Common myeloid progenitor, CD34-positive (primary cell): ENCODE measurements at regions not wholly inside any gene's neighbourhood (a gene's known extent, or its start where the extent isn't known, plus 50 kb on each side); places are given as distances from the start of the nearest gene placed in this dataset.

Source experiments
- CTCF ChIA-PET: fragments of 350-600 bp; sonication (Branson Sonifier 250); formaldehyde crosslinking; loops from one replicate; lab custom pipeline; 2021; ENCODE audit warnings: antibody characterized with exemption; lab: Charles Lee
- POLR2A ChIA-PET: fragments of 350-600 bp; sonication (Branson Sonifier 250); formaldehyde crosslinking; loops from one replicate; lab custom pipeline; 2021; ENCODE audit warnings: antibody characterized with exemption; lab: Charles Lee
- DNase-seq, 3 donors: peaks; one replicate each; pipeline versions ENCODE4 v3.0.0 to v3.0.0-alpha.2; 2013
- H3K27ac ChIP-seq, 2 experiments: 1 replicate in 1 of 2; 2 replicates in 1 of 2; pipeline ENCODE4 v1.7.0; 2013; ENCODE audit warnings: inconsistent platforms in 2 of 2, low read length in 2 of 2, mild to moderate bottlenecking in 2 of 2, low read depth in 1 of 2, moderate library complexity in 1 of 2; ENCODE audit not compliant: severe bottlenecking in 2 of 2, insufficient read depth in 1 of 2, poor library complexity in 1 of 2
- H3K27me3 ChIP-seq, 5 experiments: replicated peaks in 2 of 5; 1 replicate in 3 of 5; 2 replicates in 2 of 5; pipeline versions ENCODE4 v1.6.1 to v1.7.0; 2013; ENCODE audit warnings: low read length in 4 of 5, mild to moderate bottlenecking in 2 of 5, moderate library complexity in 2 of 5, inconsistent platforms in 1 of 5; ENCODE audit not compliant: insufficient read depth in 5 of 5, control insufficient read depth in 4 of 5
- H3K36me3 ChIP-seq, 4 experiments: 1 replicate in 2 of 4; 2 replicates in 2 of 4; pipeline versions ENCODE4 v1.6.1 to v1.7.0; 2013; ENCODE audit warnings: low read length in 3 of 4, control low read depth in 1 of 4, mild to moderate bottlenecking in 1 of 4; ENCODE audit not compliant: control insufficient read depth in 4 of 4, insufficient read depth in 4 of 4
- H3K4me1 ChIP-seq, 4 experiments: 1 replicate in 3 of 4; 2 replicates in 1 of 4; pipeline versions ENCODE4 v1.6.1 to v1.7.1; 2013; ENCODE audit warnings: low read length in 3 of 4, mild to moderate bottlenecking in 3 of 4, control low read depth in 1 of 4, inconsistent platforms in 1 of 4, moderate library complexity in 1 of 4; ENCODE audit not compliant: control insufficient read depth in 4 of 4, insufficient read depth in 4 of 4; ENCODE audit errors: control extremely low read depth in 1 of 4
- H3K4me3 ChIP-seq, 7 experiments: 1 replicate in 4 of 7; 2 replicates in 3 of 7; pipeline versions ENCODE4 v1.5.1 to v1.7.0; 2013; ENCODE audit warnings: mild to moderate bottlenecking in 7 of 7, low read length in 6 of 7, moderate library complexity in 6 of 7, inconsistent platforms in 2 of 7, low read depth in 2 of 7, control low read depth in 1 of 7; ENCODE audit not compliant: insufficient read depth in 4 of 7, control insufficient read depth in 1 of 7; ENCODE audit errors: extremely low read depth in 1 of 7
- H3K9me3 ChIP-seq, 5 experiments: 1 replicate in 4 of 5; 2 replicates in 1 of 5; pipeline versions ENCODE4 v1.6.1 to v1.7.1; 2013; ENCODE audit warnings: low read length in 4 of 5, mild to moderate bottlenecking in 2 of 5, inconsistent platforms in 1 of 5, low read depth in 1 of 5, moderate library complexity in 1 of 5; ENCODE audit not compliant: control insufficient read depth in 4 of 5, insufficient read depth in 2 of 5; ENCODE audit errors: control extremely low read depth in 1 of 5
- WGBS: methylation state at CpG from one replicate; pipeline ENCODE4 v1.1.5; 2013; ENCODE audit not compliant: insufficient coverage; 5-methylcytosine and 5-hydroxymethylcytosine counted together

DNA sequence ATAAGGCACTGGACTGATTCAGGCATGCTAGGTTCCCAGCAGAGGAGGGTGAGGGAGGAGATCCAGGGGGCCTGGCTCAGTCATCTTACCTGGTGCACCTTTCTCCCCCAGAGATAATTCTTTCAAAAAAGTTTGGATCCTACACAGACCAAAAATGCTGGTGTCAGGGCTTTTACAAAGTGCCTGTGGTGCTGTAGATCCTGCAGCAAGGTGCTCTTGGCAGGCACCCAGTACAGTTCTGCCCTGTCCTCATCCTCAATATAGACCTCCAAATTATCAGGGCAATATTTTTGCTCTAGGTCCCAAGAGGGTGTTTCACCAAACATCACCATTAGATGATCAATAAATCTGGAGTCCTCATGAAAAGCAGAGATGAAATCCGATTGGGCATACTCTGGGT lies 78.5 kb upstream of the IGFBP3 start:
- Histone ChIP-seq H3K36me3 (no peaks in the 10 kb centered on the region), H3K4me3 (no peak overlapping the region), H3K27ac (no peak overlapping the region), H3K27me3 (no peaks in the 10 kb centered on the region), H3K4me1 (no peaks in the 10 kb centered on the region), H3K9me3 (peaks cover 0 to 13% (median 0%) of the 10 kb centered on the region in 5 experiments)
- WGBS: no CpG with 5 or more reads among the region's 1 CpG
- ChIA-PET POLR2A (no interaction called here), CTCF (no interaction called here)
- no peak for DNase-seq

DNA sequence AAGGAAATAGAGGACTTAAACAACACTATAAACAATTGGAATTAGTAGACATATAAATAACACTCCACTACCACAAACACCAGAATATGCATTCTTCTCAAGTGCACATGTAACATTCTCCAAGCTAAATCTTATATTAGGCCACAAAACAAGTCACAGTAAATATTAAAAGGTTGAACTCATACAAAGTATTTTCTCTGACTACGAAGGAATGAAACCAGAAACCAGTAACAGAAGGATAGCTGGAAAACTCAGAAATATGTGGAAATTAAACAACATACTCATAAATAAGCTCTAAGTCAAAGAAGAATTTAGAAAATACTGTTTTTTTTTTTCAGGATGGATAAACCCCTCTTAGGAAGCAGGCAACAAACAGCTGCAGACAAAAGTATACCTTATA lies 77.4 kb upstream of the IGFBP3 start:
- ChIA-PET CTCF (no interaction called here), POLR2A (no interaction called here)
- H3K4me3 ChIP-seq: no peak overlapping the region
- no peaks in the 10 kb centered on the region for H3K36me3 ChIP-seq
- peaks cover 0 to 13% (median 0%) of the 10 kb centered on the region in 5 experiments for H3K9me3 ChIP-seq
- no peaks in the 10 kb centered on the region for H3K27me3 ChIP-seq
- no peak overlapping the region for H3K27ac ChIP-seq
- no CpG with 5 or more reads among the region's 1 CpG for WGBS
- no peaks in the 10 kb centered on the region for H3K4me1 ChIP-seq
- DNase-seq: no peak

- H3K4me3 ChIP-seq: no peak overlapping the region
- peaks cover 0 to 3% (median 0%) of the 10 kb centered on the region in 5 experiments for H3K27me3 ChIP-seq
- H3K36me3 ChIP-seq: no peaks in the 10 kb centered on the region
- no peak for DNase-seq
- H3K9me3 ChIP-seq: peaks cover 0 to 7% (median 0%) of the 10 kb centered on the region in 5 experiments
- CTCF ChIA-PET: no interaction called here
- H3K27ac ChIP-seq: no peak overlapping the region
- POLR2A ChIA-PET: no interaction called here
- no peaks in the 10 kb centered on the region for H3K4me1 ChIP-seq
Observed at GRCh38 chr7:45993621-45994020, 72.5 kb upstream of the IGFBP3 start.

DNA sequence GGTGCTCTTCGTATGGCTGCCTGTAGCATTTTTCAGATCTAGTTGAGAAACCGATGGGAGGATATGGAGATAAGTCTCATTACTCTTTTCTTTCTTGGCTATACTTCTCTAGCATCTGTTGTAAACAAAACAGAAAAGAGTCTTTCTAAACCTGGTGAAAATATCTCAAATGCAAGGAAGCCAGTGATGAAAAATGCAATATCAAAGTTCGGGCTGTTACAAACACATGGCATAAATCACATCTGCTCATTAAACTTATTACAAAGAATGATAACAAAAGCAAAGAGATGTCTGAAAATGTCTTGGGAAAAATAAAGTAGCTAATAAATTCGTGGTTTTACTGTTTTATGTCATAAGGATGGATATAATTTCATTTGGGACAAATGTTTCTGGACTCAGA lies 71.8 kb upstream of the IGFBP3 start:
- Histone ChIP-seq H3K27me3 (peaks cover 0 to 3% (median 0%) of the 10 kb centered on the region in 5 experiments), H3K4me1 (no peaks in the 10 kb centered on the region), H3K27ac (no peak overlapping the region), H3K4me3 (no peak overlapping the region), H3K36me3 (no peaks in the 10 kb centered on the region), H3K9me3 (peaks cover 0 to 7% (median 0%) of the 10 kb centered on the region in 5 experiments)
- ChIA-PET CTCF (no interaction called here), POLR2A (no interaction called here)
- WGBS: 74% methylated on average over 3 of the region's 4 CpGs
- no peak for DNase-seq

GRCh38 chr7:45990276-45990675 lies 69.2 kb upstream of the IGFBP3 start:
- ChIA-PET POLR2A (no interaction called here), CTCF (no interaction called here)
- Histone ChIP-seq H3K27me3 (peaks cover 0 to 3% (median 0%) of the 10 kb centered on the region in 5 experiments), H3K4me1 (no peaks in the 10 kb centered on the region), H3K4me3 (no peak overlapping the region), H3K9me3 (peaks cover 0 to 3% (median 0%) of the 10 kb centered on the region in 5 experiments), H3K36me3 (no peaks in the 10 kb centered on the region), H3K27ac (no peak overlapping the region)
- no peak for DNase-seq
- 57% methylated on average over 3 of the region's 3 CpGs for WGBS

DNA sequence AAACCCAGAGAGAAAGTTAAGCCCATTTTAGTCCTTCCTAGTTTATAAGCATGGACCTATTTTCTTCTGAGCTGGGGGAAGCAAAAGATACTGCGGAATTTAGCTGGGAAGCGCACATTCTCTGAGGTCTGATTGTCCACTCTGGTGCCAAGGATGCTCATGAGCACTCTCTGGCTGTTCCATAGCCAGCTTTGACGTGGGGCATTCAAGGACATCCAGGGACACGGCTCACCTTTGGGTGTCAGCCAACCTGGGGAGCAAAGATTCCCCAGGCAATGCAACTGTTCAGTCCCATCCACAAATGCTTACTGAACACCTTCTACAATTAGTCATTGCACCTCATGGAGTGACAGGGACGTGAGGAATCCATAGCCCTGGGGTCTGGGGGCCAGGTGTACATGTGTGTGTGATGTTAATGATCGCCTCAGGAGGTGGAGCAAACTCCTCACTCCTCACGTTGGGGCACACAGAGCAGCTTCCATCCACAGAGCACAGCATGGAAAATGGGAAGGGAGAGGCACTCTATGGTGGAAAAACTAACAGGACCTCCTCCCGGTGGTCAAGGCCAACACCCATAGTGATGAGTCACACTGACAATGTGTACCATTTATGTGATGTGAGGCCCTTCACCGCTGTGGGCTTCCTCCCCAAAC lies 67.5 kb upstream of the IGFBP3 start:
- WGBS: 91% methylated on average over 7 of the region's 9 CpGs
- CTCF ChIA-PET: interaction anchor here (1.5 kb wide), 1 partner anchor 65 kb away, joined by 3 read pairs; no protein-coding TSS in a partner anchor
- POLR2A ChIA-PET: no interaction called here

GRCh38 chr7:45987521-45988290 lies 66.6 kb upstream of the IGFBP3 start:
- Histone ChIP-seq H3K27me3 (peaks cover 0 to 3% (median 0%) of the 10 kb centered on the region in 5 experiments), H3K9me3 (no peaks in the 10 kb centered on the region), H3K4me3 (no peak overlapping the region), H3K4me1 (no peaks in the 10 kb centered on the region), H3K27ac (no peak overlapping the region), H3K36me3 (no peaks in the 10 kb centered on the region)
- DNase-seq: no peak
- ChIA-PET POLR2A (no interaction called here), CTCF (interaction anchor here (1.5 kb wide), 1 partner anchor 64 kb away, joined by 3 read pairs; no protein-coding TSS in a partner anchor)
- WGBS: 92% methylated on average over 13 of the region's 14 CpGs

More for the DNA sequence above, 67.5 kb upstream of the IGFBP3 start:
- H3K9me3 ChIP-seq: no peaks in the 10 kb centered on the region
- no peaks in the 10 kb centered on the region for H3K36me3 ChIP-seq
- no peak for DNase-seq
- no peak overlapping the region for H3K27ac ChIP-seq
- H3K4me1 ChIP-seq: no peaks in the 10 kb centered on the region
- no peak overlapping the region for H3K4me3 ChIP-seq
- peaks cover 0 to 3% (median 0%) of the 10 kb centered on the region in 5 experiments for H3K27me3 ChIP-seq
